Loucy (cell line): ENCODE measurements at regions not wholly inside any gene's neighbourhood (a gene's known extent, or its start where the extent isn't known, plus 50 kb on each side); places are given as distances from the start of the nearest gene placed in this dataset.

ENCODE experiments used
- EZH2phosphoT487 ChIP-seq: fragments of 200-600 bp; IDR thresholded peaks from 2 replicates; pipeline ENCODE4 v1.6.1; 2018; ENCODE audit warnings: antibody characterized with exemption, mild to moderate bottlenecking, moderate library complexity, borderline replicate concordance
- TF ChIP-seq, protein P1 (sequence below): fragments of 200-600 bp; sonication (generic); conservative IDR thresholded peaks from 2 replicates; pipeline ENCODE4 v1.5.1; 2014; ENCODE audit warnings: mild to moderate bottlenecking, antibody characterized with exemption, low read length

DNA sequence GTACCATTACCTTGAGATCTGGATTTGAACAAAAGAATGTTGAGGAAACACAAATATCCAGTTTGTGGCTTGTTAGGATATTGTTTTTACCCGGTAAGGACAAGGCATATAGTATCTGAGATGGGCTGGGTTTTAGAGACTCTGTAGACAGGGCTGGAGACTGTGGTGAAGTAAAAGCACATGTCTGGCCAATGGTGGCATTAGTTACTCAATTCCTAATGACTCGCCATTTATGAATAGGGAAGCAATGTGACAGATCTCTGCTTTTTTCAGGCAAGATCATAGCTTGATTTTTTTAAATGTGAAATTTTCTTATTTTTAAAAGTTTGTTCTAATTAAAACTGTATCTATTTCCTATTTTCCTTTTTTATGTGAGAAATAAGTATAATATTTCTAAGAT lies 371.1 kb upstream of the SPRY2 start:
- TF ChIP-seq, protein P1, sequence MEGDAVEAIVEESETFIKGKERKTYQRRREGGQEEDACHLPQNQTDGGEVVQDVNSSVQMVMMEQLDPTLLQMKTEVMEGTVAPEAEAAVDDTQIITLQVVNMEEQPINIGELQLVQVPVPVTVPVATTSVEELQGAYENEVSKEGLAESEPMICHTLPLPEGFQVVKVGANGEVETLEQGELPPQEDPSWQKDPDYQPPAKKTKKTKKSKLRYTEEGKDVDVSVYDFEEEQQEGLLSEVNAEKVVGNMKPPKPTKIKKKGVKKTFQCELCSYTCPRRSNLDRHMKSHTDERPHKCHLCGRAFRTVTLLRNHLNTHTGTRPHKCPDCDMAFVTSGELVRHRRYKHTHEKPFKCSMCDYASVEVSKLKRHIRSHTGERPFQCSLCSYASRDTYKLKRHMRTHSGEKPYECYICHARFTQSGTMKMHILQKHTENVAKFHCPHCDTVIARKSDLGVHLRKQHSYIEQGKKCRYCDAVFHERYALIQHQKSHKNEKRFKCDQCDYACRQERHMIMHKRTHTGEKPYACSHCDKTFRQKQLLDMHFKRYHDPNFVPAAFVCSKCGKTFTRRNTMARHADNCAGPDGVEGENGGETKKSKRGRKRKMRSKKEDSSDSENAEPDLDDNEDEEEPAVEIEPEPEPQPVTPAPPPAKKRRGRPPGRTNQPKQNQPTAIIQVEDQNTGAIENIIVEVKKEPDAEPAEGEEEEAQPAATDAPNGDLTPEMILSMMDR: no peak
- TF ChIP-seq EZH2phosphoT487: no peak
